NB4 (cell line): ENCODE measurements at regions not wholly inside any gene's neighbourhood (a gene's known extent, or its start where the extent isn't known, plus 50 kb on each side); places are given as distances from the start of the nearest gene placed in this dataset.

Experiments
- POLR2A ChIP-seq: IDR thresholded peaks from 2 replicates; pipeline ENCODE4 v1.6.1; 2011; ENCODE audit warnings: mild to moderate bottlenecking; ENCODE audit not compliant: insufficient read length; ENCODE audit errors: extremely low read depth
- TF ChIP-seq, protein P1 (sequence below): IDR thresholded peaks from one replicate; pipeline ENCODE4 v1.5.1; 2012; ENCODE audit warnings: low read depth, low read length

DNA sequence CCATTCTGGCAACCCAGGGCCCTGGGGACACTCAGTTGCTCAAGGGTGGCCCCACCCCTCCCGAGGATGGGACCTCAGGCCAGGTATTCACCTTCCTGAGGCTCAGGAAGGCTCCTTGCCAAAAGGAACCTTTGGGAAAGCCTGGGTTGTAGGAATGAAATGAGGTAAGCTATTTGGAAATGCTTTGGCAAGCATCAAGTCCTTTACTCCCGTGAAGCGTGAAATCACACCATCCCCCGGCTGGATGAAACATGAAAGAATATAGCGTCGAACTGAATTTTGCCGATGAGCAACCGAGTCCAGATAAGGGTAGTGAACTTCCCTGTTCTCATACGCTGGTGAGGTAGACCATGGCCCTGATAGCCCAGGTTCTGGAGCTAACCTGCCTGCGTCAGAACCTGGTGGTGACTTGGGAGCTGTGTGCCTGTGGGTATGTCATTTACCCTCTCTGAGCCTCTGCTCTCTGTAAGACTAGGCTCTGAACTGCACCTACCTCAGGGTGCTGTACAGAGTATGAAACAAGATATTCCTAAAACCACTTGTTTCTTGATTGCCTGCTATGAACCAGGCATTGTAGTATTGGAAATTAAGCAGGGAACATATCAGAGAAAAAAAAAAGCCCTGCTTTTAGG lies 105.3 kb upstream of the BOD1 start:
- TF ChIP-seq, protein P1, sequence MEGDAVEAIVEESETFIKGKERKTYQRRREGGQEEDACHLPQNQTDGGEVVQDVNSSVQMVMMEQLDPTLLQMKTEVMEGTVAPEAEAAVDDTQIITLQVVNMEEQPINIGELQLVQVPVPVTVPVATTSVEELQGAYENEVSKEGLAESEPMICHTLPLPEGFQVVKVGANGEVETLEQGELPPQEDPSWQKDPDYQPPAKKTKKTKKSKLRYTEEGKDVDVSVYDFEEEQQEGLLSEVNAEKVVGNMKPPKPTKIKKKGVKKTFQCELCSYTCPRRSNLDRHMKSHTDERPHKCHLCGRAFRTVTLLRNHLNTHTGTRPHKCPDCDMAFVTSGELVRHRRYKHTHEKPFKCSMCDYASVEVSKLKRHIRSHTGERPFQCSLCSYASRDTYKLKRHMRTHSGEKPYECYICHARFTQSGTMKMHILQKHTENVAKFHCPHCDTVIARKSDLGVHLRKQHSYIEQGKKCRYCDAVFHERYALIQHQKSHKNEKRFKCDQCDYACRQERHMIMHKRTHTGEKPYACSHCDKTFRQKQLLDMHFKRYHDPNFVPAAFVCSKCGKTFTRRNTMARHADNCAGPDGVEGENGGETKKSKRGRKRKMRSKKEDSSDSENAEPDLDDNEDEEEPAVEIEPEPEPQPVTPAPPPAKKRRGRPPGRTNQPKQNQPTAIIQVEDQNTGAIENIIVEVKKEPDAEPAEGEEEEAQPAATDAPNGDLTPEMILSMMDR = no peak
- no peak for TF ChIP-seq POLR2A
